ENCODE measurements at regions not wholly inside any gene's neighbourhood (a gene's known extent, or its start where the extent isn't known, plus 50 kb on each side); places are given as distances from the start of the nearest gene placed in this dataset.

DNA sequence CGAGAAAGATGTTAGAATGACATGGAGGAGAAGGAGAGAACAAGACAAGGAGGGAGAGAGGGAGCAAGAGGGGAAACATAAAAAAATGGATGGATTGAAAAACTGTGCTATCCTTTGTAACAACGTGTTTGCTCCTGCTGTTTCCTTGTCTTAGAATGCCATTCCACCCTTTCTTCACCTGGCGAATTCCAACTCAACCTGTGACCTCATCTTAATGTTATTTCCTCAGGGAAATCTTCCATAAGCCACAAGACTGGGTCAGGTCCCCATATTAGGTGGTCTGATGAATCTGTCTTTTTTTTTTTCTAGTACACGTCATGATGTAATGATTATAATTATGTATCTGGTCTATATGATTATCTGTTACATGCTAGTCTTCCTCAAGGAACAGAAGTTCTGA, 195.0 kb upstream of the MAF start:
- TF ChIP-seq, protein P1, sequence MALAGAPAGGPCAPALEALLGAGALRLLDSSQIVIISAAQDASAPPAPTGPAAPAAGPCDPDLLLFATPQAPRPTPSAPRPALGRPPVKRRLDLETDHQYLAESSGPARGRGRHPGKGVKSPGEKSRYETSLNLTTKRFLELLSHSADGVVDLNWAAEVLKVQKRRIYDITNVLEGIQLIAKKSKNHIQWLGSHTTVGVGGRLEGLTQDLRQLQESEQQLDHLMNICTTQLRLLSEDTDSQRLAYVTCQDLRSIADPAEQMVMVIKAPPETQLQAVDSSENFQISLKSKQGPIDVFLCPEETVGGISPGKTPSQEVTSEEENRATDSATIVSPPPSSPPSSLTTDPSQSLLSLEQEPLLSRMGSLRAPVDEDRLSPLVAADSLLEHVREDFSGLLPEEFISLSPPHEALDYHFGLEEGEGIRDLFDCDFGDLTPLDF (CRISPR knock-in tag; IDR thresholded peaks at IDR 0.05) = no peak
- TF ChIP-seq IRF2 (CRISPR knock-in tag; IDR thresholded peaks at IDR 0.05; ENCODE audit: borderline replicate concordance, low read depth) (no peak), JUN (CRISPR knock-in tag; IDR thresholded peaks at IDR 0.05) (no peak)
- TF ChIP-seq, protein P2, sequence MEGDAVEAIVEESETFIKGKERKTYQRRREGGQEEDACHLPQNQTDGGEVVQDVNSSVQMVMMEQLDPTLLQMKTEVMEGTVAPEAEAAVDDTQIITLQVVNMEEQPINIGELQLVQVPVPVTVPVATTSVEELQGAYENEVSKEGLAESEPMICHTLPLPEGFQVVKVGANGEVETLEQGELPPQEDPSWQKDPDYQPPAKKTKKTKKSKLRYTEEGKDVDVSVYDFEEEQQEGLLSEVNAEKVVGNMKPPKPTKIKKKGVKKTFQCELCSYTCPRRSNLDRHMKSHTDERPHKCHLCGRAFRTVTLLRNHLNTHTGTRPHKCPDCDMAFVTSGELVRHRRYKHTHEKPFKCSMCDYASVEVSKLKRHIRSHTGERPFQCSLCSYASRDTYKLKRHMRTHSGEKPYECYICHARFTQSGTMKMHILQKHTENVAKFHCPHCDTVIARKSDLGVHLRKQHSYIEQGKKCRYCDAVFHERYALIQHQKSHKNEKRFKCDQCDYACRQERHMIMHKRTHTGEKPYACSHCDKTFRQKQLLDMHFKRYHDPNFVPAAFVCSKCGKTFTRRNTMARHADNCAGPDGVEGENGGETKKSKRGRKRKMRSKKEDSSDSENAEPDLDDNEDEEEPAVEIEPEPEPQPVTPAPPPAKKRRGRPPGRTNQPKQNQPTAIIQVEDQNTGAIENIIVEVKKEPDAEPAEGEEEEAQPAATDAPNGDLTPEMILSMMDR (IDR thresholded peaks at IDR 0.05) = no peak
- TF ChIP-seq, protein P3, sequence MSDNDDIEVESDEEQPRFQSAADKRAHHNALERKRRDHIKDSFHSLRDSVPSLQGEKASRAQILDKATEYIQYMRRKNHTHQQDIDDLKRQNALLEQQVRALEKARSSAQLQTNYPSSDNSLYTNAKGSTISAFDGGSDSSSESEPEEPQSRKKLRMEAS (CRISPR knock-in tag; IDR thresholded peaks at IDR 0.05) = no peak

All from WTC11 (cell line).